Stomach (tissue), 8 donors: ENCODE measurements at regions not wholly inside any gene's neighbourhood (a gene's known extent, or its start where the extent isn't known, plus 50 kb on each side); places are given as distances from the start of the nearest gene placed in this dataset.

ENCODE experiments used
- DNase-seq, 2 donors: peaks; one replicate each; pipeline versions ENCODE4 v3.0.0 to v3.0.0-alpha.2; 2013 to 2019
- H3K27ac ChIP-seq, 5 donors: fragments of 200-600 bp in 4 of 5; sonication (generic) in 4 of 5; one replicate each; pipeline ENCODE4 v1.5.1; 2013 to 2019; ENCODE audit warnings: mild to moderate bottlenecking in 1 of 5, moderate library complexity in 1 of 5
- H3K27me3 ChIP-seq, 3 donors: fragments of 200-600 bp; sonication (generic); one replicate each; pipeline ENCODE4 v1.5.1; 2017 to 2019; ENCODE audit warnings: mixed run types in 1 of 3
- H3K36me3 ChIP-seq, 4 donors: fragments of 200-600 bp; sonication (generic); 1 replicate in 3 of 4; 2 replicates in 1 of 4; pipeline ENCODE4 v1.5.1; 2016 to 2019
- H3K4me1 ChIP-seq, 4 donors: fragments of 200-600 bp; sonication (generic); one replicate each; pipeline ENCODE4 v1.5.1; 2016 to 2019
- H3K4me3 ChIP-seq, 4 donors: fragments of 200-600 bp; sonication (generic) in 3 of 4; one replicate each; pipeline ENCODE4 v1.5.1; 2016 to 2019; ENCODE audit warnings: mild to moderate bottlenecking in 1 of 4
- H3K9me3 ChIP-seq, 4 donors: fragments of 200-600 bp; sonication (generic); one replicate each; pipeline ENCODE4 v1.5.1; 2016 to 2019
- EP300 ChIP-seq: sonication (generic); formaldehyde crosslinking; IDR thresholded peaks from one replicate; pipeline ENCODE4 v1.6.1; 2017; ENCODE audit warnings: antibody characterized with exemption
- POLR2A ChIP-seq, 4 donors: fragments of 450-650 bp; IDR thresholded peaks; one replicate each; pipeline ENCODE4 v1.6.1; 2016; ENCODE audit warnings: antibody characterized with exemption in 4 of 4, control low read depth in 2 of 4, mild to moderate bottlenecking in 1 of 4, moderate library complexity in 1 of 4
- POLR2AphosphoS5 ChIP-seq, 3 donors: sonication (generic); formaldehyde crosslinking; IDR thresholded peaks; one replicate each; pipeline ENCODE4 v1.6.1; 2016; ENCODE audit warnings: antibody characterized with exemption in 3 of 3
- WGBS, 5 donors: extraction: QIAGEN DNeasy Blood & Tissue Kit in 3 of 5; methylation state at CpG; one replicate each; pipeline versions ENCODE4 v1.1.5 to v1.1.7; 2013 to 2018; 5-methylcytosine and 5-hydroxymethylcytosine counted together
- intact Hi-C: fragments of 100-400 bp; cut with DNase I; formaldehyde crosslinking; loops from one replicate; pipeline ENCODE4 v1.15.1; 2023; ENCODE audit warnings: low total_unique reads
- TF ChIP-seq, protein P1 (sequence below), 7 experiments: fragments of 450-650 bp in 4 of 7; fragments of 200-600 bp in 3 of 7; sonication (generic) in 3 of 7; IDR thresholded peaks; one replicate each; pipeline ENCODE4 v1.5.1; 2016 to 2019; ENCODE audit warnings: antibody characterized with exemption in 7 of 7, control low read depth in 2 of 7, mild to moderate bottlenecking in 1 of 7
- donor health status: healthy with polysubstance abuse.
- donor health status: Bipolar disorder and iron deficiency.
- donor health status: healthy.

DNA sequence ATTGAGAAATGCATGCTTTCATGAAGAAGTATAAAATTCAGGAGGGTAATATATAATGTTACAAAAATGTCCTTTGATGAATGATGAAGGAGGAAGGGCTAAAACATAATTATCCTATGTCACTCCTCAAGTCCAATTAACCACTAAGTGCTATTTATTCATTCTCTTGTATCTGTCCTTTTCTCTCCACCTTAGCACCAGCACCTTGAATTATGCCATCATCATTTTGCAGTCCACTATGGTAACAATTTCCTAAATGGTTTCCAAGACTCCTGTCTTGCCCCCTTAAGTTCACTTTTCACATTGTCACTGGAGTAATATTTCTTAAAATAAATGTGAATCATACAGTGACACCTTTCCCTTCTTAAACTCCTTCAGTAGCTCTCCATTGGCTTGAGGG is 756.3 kb downstream of the STPG2 start:
- no peak overlapping the region for H3K4me3 ChIP-seq
- TF ChIP-seq POLR2A (IDR thresholded peaks at IDR 0.05) (no peak), EP300 (no peak)
- TF ChIP-seq, protein P1, sequence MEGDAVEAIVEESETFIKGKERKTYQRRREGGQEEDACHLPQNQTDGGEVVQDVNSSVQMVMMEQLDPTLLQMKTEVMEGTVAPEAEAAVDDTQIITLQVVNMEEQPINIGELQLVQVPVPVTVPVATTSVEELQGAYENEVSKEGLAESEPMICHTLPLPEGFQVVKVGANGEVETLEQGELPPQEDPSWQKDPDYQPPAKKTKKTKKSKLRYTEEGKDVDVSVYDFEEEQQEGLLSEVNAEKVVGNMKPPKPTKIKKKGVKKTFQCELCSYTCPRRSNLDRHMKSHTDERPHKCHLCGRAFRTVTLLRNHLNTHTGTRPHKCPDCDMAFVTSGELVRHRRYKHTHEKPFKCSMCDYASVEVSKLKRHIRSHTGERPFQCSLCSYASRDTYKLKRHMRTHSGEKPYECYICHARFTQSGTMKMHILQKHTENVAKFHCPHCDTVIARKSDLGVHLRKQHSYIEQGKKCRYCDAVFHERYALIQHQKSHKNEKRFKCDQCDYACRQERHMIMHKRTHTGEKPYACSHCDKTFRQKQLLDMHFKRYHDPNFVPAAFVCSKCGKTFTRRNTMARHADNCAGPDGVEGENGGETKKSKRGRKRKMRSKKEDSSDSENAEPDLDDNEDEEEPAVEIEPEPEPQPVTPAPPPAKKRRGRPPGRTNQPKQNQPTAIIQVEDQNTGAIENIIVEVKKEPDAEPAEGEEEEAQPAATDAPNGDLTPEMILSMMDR (IDR thresholded peaks at IDR 0.05) = no peak

DNA sequence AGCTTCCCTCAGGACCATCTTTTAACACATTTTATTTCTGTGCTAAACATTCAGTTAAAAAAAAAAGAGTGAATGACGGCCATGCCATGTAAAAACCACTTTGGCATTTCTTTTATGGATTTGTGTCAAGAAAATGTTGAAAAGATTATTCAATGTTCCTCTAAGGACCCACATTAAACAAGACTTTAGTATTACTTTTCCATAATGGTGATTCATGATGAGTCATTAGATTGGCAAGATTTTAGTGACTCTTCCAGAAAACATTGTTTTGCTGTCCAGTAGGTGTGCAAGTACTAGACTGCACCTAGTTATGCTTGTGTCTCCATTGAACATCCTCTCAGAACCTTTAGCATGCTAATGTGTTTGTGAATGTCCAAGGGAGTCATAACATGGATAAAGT is 748.6 kb downstream of the STPG2 start:
- TF ChIP-seq POLR2AphosphoS5 (IDR thresholded peaks at IDR 0.05) = no peak
- no peak for TF ChIP-seq EP300
- TF ChIP-seq, protein P1 (IDR thresholded peaks at IDR 0.05) = no peak
- no peak for TF ChIP-seq POLR2A (IDR thresholded peaks at IDR 0.05)
- WGBS, 5 donors = 53 to 66% (median 57%) methylated on average over 1 of the region's 1 CpG
- intact Hi-C loops = no loop called here

More for the DNA sequence above, 756.3 kb downstream of the STPG2 start:
- Histone ChIP-seq H3K36me3 (no peaks in the 10 kb centered on the region), H3K9me3 (peaks cover 0 to 8% (median 2%) of the 10 kb centered on the region in 4 donors), H3K27me3 (no peaks in the 10 kb centered on the region), H3K4me1 (no peaks in the 10 kb centered on the region), H3K27ac (no peak overlapping the region)
- intact Hi-C loops = no loop called here
- DNase-seq = no peak

DNA sequence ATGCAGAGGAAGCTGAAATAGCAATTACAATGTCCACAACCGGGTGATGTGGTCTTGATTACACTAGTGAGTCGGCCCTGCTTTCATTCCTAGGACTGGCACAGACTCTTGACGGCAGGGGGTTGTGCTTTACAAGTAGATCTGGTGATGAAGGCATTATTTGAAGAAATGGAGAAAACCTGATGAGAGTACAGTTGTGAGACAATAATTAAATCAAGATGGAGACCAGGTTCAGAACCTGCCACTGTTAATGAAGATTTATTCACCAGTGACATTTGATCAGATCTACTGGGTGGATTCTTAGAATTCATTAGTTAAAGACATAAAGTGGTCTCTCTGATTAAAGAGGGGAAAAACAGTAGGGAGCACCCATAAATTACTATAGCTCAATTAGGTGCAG is 747.2 kb downstream of the STPG2 start:
- H3K4me1 ChIP-seq = no peaks in the 10 kb centered on the region
- intact Hi-C loops = no loop called here
- H3K9me3 ChIP-seq = peaks cover 0 to 16% (median 5%) of the 10 kb centered on the region in 4 donors
- H3K36me3 ChIP-seq = no peaks in the 10 kb centered on the region
- H3K4me3 ChIP-seq = no peak overlapping the region
- 42 to 74% (median 62%) methylated on average over 3 of the region's 3 CpGs for WGBS, 5 donors
- no peaks in the 10 kb centered on the region for H3K27me3 ChIP-seq
- H3K27ac ChIP-seq = no peak overlapping the region
- DNase-seq = no peak
- TF ChIP-seq POLR2A (IDR thresholded peaks at IDR 0.05) (no peak), POLR2AphosphoS5 (IDR thresholded peaks at IDR 0.05) (no peak), EP300 (no peak)
- TF ChIP-seq, protein P1 (IDR thresholded peaks at IDR 0.05) = no peak

More for the DNA sequence above, 748.6 kb downstream of the STPG2 start:
- H3K9me3 ChIP-seq = peaks cover 0 to 16% (median 5%) of the 10 kb centered on the region in 4 donors
- H3K4me3 ChIP-seq = no peak overlapping the region
- DNase-seq = no peak
- no peaks in the 10 kb centered on the region for H3K27me3 ChIP-seq
- no peaks in the 10 kb centered on the region for H3K4me1 ChIP-seq
- H3K27ac ChIP-seq = no peak overlapping the region
- no peaks in the 10 kb centered on the region for H3K36me3 ChIP-seq

DNA sequence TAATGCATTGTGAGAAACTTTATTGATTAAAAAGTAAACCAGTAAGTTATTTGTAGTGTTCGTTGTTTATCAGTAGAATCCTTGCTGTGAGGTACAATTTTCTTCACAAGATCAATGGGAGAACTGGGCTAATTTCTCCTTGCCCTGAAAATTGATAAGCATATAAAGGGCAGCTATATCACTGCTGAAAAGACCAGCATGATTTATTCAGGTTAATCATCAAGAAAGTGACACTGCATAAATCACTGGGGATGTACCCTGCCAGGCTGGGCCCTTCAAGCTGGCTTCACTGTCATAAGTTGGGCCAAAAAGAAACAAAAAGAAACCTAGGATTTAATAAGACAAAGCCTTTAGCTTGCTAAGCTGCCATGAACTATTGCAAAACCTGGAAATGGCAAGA is 746.7 kb downstream of the STPG2 start:
- no peak for TF ChIP-seq EP300
- TF ChIP-seq POLR2A (IDR thresholded peaks at IDR 0.05) = no peak
- no peak for TF ChIP-seq POLR2AphosphoS5 (IDR thresholded peaks at IDR 0.05)
- TF ChIP-seq, protein P1 (IDR thresholded peaks at IDR 0.05) = no peak
- DNase-seq = no peak
- H3K4me3 ChIP-seq = no peak overlapping the region
- H3K4me1 ChIP-seq = no peaks in the 10 kb centered on the region
- intact Hi-C loops = no loop called here
- H3K27me3 ChIP-seq = no peaks in the 10 kb centered on the region
- H3K27ac ChIP-seq = no peak overlapping the region
- WGBS, 5 donors = 36 to 67% (median 45%) methylated on average over 1 of the region's 1 CpG
- H3K9me3 ChIP-seq = peaks cover 0 to 16% (median 5%) of the 10 kb centered on the region in 4 donors
- H3K36me3 ChIP-seq = no peaks in the 10 kb centered on the region
